ENCODE measurements at regions not wholly inside any gene's neighbourhood (a gene's known extent, or its start where the extent isn't known, plus 50 kb on each side); places are given as distances from the start of the nearest gene placed in this dataset.

GRCh38 chr14:44567997-44568396 lies 60.9 kb upstream of the FSCB start:
- Mint-ChIP-seq H3K27me3 (no peaks in the 10 kb centered on the region), H3K36me3 (ENCODE audit: insufficient read depth) (no peaks in the 10 kb centered on the region), H3K9me3 (peaks cover 16% of the 10 kb centered on the region), H3K27ac (ENCODE audit: low read depth) (no peak overlapping the region), H3K4me3 (no peak overlapping the region), H3K4me1 (no peaks in the 10 kb centered on the region)
- ATAC-seq (replicated peaks; ENCODE audit: extremely low read depth, poor library complexity, severe bottlenecking) (no peak), DNase-seq (ENCODE audit: low spot score in 2 of 2) (no peak)

DNA sequence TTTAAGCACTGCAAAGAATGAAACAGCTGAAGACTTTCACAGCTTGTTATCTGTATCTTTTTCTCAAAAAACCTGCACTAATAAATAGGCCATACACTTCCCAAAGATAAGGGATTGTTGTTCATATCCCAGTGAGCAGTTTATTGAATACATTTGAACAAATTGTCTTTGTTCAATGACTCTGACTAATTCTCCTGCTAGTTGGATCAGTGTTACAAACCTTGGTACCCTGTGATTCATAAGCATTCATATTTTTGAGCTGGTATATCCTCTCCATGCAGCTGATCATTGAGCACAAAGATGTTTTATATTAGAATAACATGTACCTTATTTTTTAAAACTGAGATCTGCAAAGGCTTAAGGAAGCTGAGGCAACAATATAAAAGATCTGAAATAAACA lies 58.9 kb upstream of the FSCB start:
- Mint-ChIP-seq H3K9me3 (peaks cover 12% of the 10 kb centered on the region), H3K4me1 (no peaks in the 10 kb centered on the region), H3K4me3 (no peak overlapping the region), H3K36me3 (ENCODE audit: insufficient read depth) (no peaks in the 10 kb centered on the region), H3K27ac (ENCODE audit: low read depth) (no peak overlapping the region), H3K27me3 (no peaks in the 10 kb centered on the region)
- ATAC-seq (replicated peaks; ENCODE audit: extremely low read depth, poor library complexity, severe bottlenecking) (no peak), DNase-seq (ENCODE audit: low spot score in 2 of 2) (no peak)

GRCh38 chr14:44564908-44565307 lies 57.8 kb upstream of the FSCB start:
- H3K36me3 Mint-ChIP-seq (ENCODE audit: insufficient read depth): no peaks in the 10 kb centered on the region

More at GRCh38 chr14:44564908-44565307, 57.8 kb upstream of the FSCB start:
- Mint-ChIP-seq H3K4me1 (no peaks in the 10 kb centered on the region), H3K27ac (ENCODE audit: low read depth) (no peak overlapping the region), H3K27me3 (no peaks in the 10 kb centered on the region), H3K4me3 (no peak overlapping the region), H3K9me3 (peaks cover 5% of the 10 kb centered on the region)
- no peak for ATAC-seq (replicated peaks; ENCODE audit: extremely low read depth, poor library complexity, severe bottlenecking)
- no peak for DNase-seq (ENCODE audit: low spot score in 2 of 2)
